AG04449 (cell line): ENCODE measurements at regions not wholly inside any gene's neighbourhood (a gene's known extent, or its start where the extent isn't known, plus 50 kb on each side); places are given as distances from the start of the nearest gene placed in this dataset.

Experiments used
- CTCF ChIA-PET: fragments of 350-600 bp; formaldehyde crosslinking; extraction: SDS; loops from one replicate; lab custom pipeline; 2021; ENCODE audit warnings: antibody characterized with exemption; lab: Yijun Ruan, JAX
- POLR2A ChIA-PET: fragments of 400-600, 350-600 bp; formaldehyde crosslinking; extraction: SDS; loops from one replicate; lab custom pipeline; 2020; ENCODE audit warnings: antibody characterized with exemption, inconsistent platforms; lab: Yijun Ruan, JAX
- DNase-seq: peaks from one replicate; pipeline ENCODE4 v3.0.0-alpha.2; 2010; ENCODE audit warnings: low read depth, low spot score
- H3K4me3 ChIP-seq: 2 replicates; pipeline ENCODE4 v1.5.1; 2011; ENCODE audit warnings: low read depth, mild to moderate bottlenecking, control low read depth, low read length
- CTCF ChIP-seq: IDR thresholded peaks from one replicate; pipeline ENCODE4 v1.5.1; 2011; ENCODE audit warnings: mild to moderate bottlenecking, moderate library complexity, low read length, control low read depth, inconsistent platforms; ENCODE audit not compliant: insufficient read depth; ENCODE audit errors: missing control alignments

- TF ChIP-seq CTCF = no peak
- ChIA-PET POLR2A (no interaction called here), CTCF (no interaction called here)
- H3K4me3 ChIP-seq = no peak overlapping the region
- DNase-seq = no peak
Observed at GRCh38 chr4:37043342-37043741, 201.2 kb upstream of the NWD2 start.

DNA sequence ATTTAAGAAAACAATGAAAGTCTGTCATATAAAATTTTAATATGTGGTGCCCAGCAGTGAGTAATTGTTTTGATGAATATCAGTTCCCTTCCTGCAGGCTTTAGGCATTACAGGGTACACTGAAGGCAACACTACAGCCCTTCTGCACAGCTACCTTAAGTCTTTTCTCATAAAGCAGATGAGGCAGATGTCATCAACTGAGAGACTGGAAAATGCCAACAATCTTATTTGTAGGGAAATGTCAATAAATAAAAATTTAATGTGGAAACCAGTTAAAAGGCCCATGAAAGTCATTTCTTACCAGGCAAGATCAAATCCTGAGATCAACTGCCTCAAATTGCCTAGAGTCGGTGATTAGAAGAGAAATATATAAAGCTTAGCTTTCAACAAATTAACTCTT lies 193.4 kb upstream of the NWD2 start:
- TF ChIP-seq CTCF = no peak
- CTCF ChIA-PET = no interaction called here
- DNase-seq = no peak
- H3K4me3 ChIP-seq = no peak overlapping the region
- POLR2A ChIA-PET = no interaction called here

GRCh38 chr4:37051866-37052265 lies 192.7 kb upstream of the NWD2 start:
- ChIA-PET CTCF (no interaction called here), POLR2A (no interaction called here)
- no peak for TF ChIP-seq CTCF
- no peak for DNase-seq
- H3K4me3 ChIP-seq = no peak overlapping the region

- ChIA-PET POLR2A (no interaction called here), CTCF (no interaction called here)
- no peak for TF ChIP-seq CTCF
- no peak overlapping the region for H3K4me3 ChIP-seq
- no peak for DNase-seq
Observed at GRCh38 chr4:37054531-37055077, 189.9 kb upstream of the NWD2 start.

GRCh38 chr4:37058826-37059225 lies 185.7 kb upstream of the NWD2 start:
- TF ChIP-seq CTCF = no peak
- CTCF ChIA-PET = no interaction called here
- no peak overlapping the region for H3K4me3 ChIP-seq
- no peak for DNase-seq
- POLR2A ChIA-PET = no interaction called here

DNA sequence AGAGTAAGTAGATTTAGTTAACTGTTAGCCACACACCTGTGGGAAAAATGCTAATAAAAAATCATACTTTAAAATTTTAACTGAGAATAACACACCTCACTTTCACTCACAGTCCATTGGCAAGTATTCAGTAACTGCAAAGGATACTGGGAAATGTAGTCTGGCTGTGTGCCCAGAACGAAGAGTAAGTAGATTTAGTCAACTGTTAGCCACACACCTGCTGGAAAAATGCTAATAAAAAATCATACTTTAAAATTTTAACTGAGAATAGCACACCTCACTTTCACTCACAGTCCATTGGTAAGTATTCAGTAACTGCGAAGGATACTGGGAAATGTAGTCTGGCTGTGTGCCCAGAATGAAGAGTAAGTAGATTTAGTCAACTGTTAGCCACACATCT lies 178.4 kb upstream of the NWD2 start:
- ChIA-PET CTCF (no interaction called here), POLR2A (no interaction called here)
- H3K4me3 ChIP-seq = no peak overlapping the region
- no peak for DNase-seq
- TF ChIP-seq CTCF = no peak
